NCI-H2081 treated with DMSO at 0.1 percent for 48 hours (cell line): ENCODE measurements at regions not wholly inside any gene's neighbourhood (a gene's known extent, or its start where the extent isn't known, plus 50 kb on each side); places are given as distances from the start of the nearest gene placed in this dataset.
A peak's percentile ranks its signal among the peaks of the same experiment; 100 is the strongest.
"Not testable (repeated sequence)": the region's sequence is repeated elsewhere in the genome, so short reads cannot be mapped to it uniquely, and the experiment has no call there.

Source experiments
- DNase-seq: peaks from one replicate; lab custom pipeline; 2025; lab: John Stamatoyannopoulos, UW

- no peak for DNase-seq
Observed at GRCh38 chr1:196090226-196090625, 518.0 kb downstream of the KCNT2 start.

- no peak for DNase-seq
Observed at GRCh38 chr1:196088541-196088940, 519.7 kb downstream of the KCNT2 start.

GRCh38 chr1:196078691-196079090 lies 529.5 kb downstream of the KCNT2 start:
- no peak for DNase-seq

- DNase-seq: no peak
Observed at GRCh38 chr1:196075621-196076020, 532.6 kb downstream of the KCNT2 start.

GRCh38 chr1:196074182-196074581 lies 534.1 kb downstream of the KCNT2 start:
- no peak for DNase-seq

GRCh38 chr1:196071447-196071846 lies 536.8 kb downstream of the KCNT2 start:
- no peak for DNase-seq

GRCh38 chr1:196070940-196071339 lies 537.3 kb downstream of the KCNT2 start:
- no peak for DNase-seq

- DNase-seq: no peak
Observed at GRCh38 chr1:196063952-196064351, 544.3 kb downstream of the KCNT2 start.

- DNase-seq: no peak
Observed at GRCh38 chr1:196063294-196063693, 544.9 kb downstream of the KCNT2 start.

- DNase-seq: no peak
Observed at GRCh38 chr1:196060539-196060938, 547.7 kb downstream of the KCNT2 start.

GRCh38 chr1:196059210-196059609 lies 549.0 kb downstream of the KCNT2 start:
- DNase-seq: no peak

- DNase-seq: no peak
Observed at GRCh38 chr1:196056966-196057365, 551.3 kb downstream of the KCNT2 start.

GRCh38 chr1:196049407-196049806 lies 558.8 kb downstream of the KCNT2 start:
- DNase-seq: no peak

GRCh38 chr1:196043268-196043667 lies 565.0 kb downstream of the KCNT2 start:
- DNase-seq: no peak

- DNase-seq: peak; percentile 97
Observed at GRCh38 chr1:196034080-196034706, 574.0 kb downstream of the KCNT2 start.

- DNase-seq: not testable (repeated sequence)
Observed at GRCh38 chr1:196031387-196031786, 576.9 kb downstream of the KCNT2 start.

GRCh38 chr1:196030455-196030854 lies 577.8 kb downstream of the KCNT2 start:
- DNase-seq: no peak

- DNase-seq: no peak
Observed at GRCh38 chr1:196029410-196029809, 578.8 kb downstream of the KCNT2 start.

GRCh38 chr1:196027127-196027526 lies 581.1 kb downstream of the KCNT2 start:
- no peak for DNase-seq

- DNase-seq: not testable (repeated sequence)
Observed at GRCh38 chr1:196021174-196021573, 587.1 kb downstream of the KCNT2 start.

GRCh38 chr1:196009362-196009761 lies 598.9 kb downstream of the KCNT2 start:
- no peak for DNase-seq

- no peak for DNase-seq
Observed at GRCh38 chr1:196007763-196008162, 600.5 kb downstream of the KCNT2 start.

- DNase-seq: no peak
Observed at GRCh38 chr1:196005426-196005825, 602.8 kb downstream of the KCNT2 start.

- DNase-seq: not testable (repeated sequence)
Observed at GRCh38 chr1:196004388-196004787, 603.9 kb downstream of the KCNT2 start.
